Lower leg skin (tissue), 3 donors: ENCODE measurements at regions not wholly inside any gene's neighbourhood (a gene's known extent, or its start where the extent isn't known, plus 50 kb on each side); places are given as distances from the start of the nearest gene placed in this dataset.
"Not testable (repeated sequence)": the region's sequence is repeated elsewhere in the genome, so short reads cannot be mapped to it uniquely, and the experiment has no call there.

Source experiments
- CTCF ChIP-seq, 3 donors: fragments of 450-650 bp; IDR thresholded peaks; one replicate each; pipeline ENCODE4 v1.5.1; 2016; ENCODE audit warnings: antibody characterized with exemption in 3 of 3, mild to moderate bottlenecking in 3 of 3, moderate library complexity in 2 of 3
- POLR2A ChIP-seq, 2 donors: fragments of 450-650 bp; IDR thresholded peaks; one replicate each; pipeline ENCODE4 v1.6.1; 2016 to 2017; ENCODE audit warnings: antibody characterized with exemption in 2 of 2, mild to moderate bottlenecking in 1 of 2, moderate library complexity in 1 of 2

GRCh38 chr17:77089949-77090348, 50.8 kb upstream of the SEC14L1 start:
- not testable (repeated sequence) for TF ChIP-seq CTCF, POLR2A (IDR thresholded peaks at IDR 0.05)
